OCI-LY3 (cell line): ENCODE measurements at regions not wholly inside any gene's neighbourhood (a gene's known extent, or its start where the extent isn't known, plus 50 kb on each side); places are given as distances from the start of the nearest gene placed in this dataset.

ENCODE experiments used
- CTCF ChIP-seq: fragments of 200-600, 300-600 bp; sonication (generic); IDR thresholded peaks from 2 replicates; pipeline ENCODE4 v1.5.1; 2014; ENCODE audit warnings: antibody characterized with exemption, low read length, low read depth
- EZH2phosphoT487 ChIP-seq: fragments of 200-600 bp; shearing (Covaris generic); IDR thresholded peaks from 2 replicates; pipeline ENCODE4 v1.6.1; 2018; ENCODE audit warnings: antibody characterized with exemption, mixed run types, low read depth

GRCh38 chr5:124025306-124025845, 513.4 kb downstream of the CSNK1G3 start:
- TF ChIP-seq CTCF (no peak), EZH2phosphoT487 (no peak)
